GM18870 (cell line): ENCODE measurements at regions not wholly inside any gene's neighbourhood (a gene's known extent, or its start where the extent isn't known, plus 50 kb on each side); places are given as distances from the start of the nearest gene placed in this dataset.
"Not testable (repeated sequence)": the region's sequence is repeated elsewhere in the genome, so short reads cannot be mapped to it uniquely, and the experiment has no call there.

ENCODE experiments used
- ATAC-seq: cut with Tn5 transposase; IDR thresholded peaks from one replicate; pipeline ENCODE4 v1.9.1; 2021; ENCODE audit warnings: moderate library complexity; ENCODE audit not compliant: unreplicated experiment

GRCh38 chr12:38384816-38385378 is 68.3 kb downstream of the ALG10B start:
- no peak for ATAC-seq

- no peak for ATAC-seq
These were observed 68.9 kb downstream of the ALG10B start for GRCh38 chr12:38385486-38385885.

- ATAC-seq: peak; percentile 70
These were observed 69.8 kb downstream of the ALG10B start for GRCh38 chr12:38386205-38386985.

- ATAC-seq: no peak
These were observed 73.0 kb downstream of the ALG10B start for GRCh38 chr12:38389614-38390013.

GRCh38 chr12:38391007-38391406 is 74.4 kb downstream of the ALG10B start:
- no peak for ATAC-seq

GRCh38 chr12:38392554-38393144 is 76.1 kb downstream of the ALG10B start:
- ATAC-seq: peak; percentile 67

GRCh38 chr12:38399711-38400206 is 83.2 kb downstream of the ALG10B start:
- no peak for ATAC-seq

- no peak for ATAC-seq
These were observed 86.2 kb downstream of the ALG10B start for GRCh38 chr12:38402811-38403210.

GRCh38 chr12:38409511-38409910 is 92.9 kb downstream of the ALG10B start:
- ATAC-seq: no peak

- no peak for ATAC-seq
These were observed 94.9 kb downstream of the ALG10B start for GRCh38 chr12:38411426-38411825.

- ATAC-seq: no peak
These were observed 95.4 kb downstream of the ALG10B start for GRCh38 chr12:38411946-38412345.

GRCh38 chr12:38417101-38417500 is 100.5 kb downstream of the ALG10B start:
- ATAC-seq: no peak

GRCh38 chr12:38424436-38424835 is 107.9 kb downstream of the ALG10B start:
- no peak for ATAC-seq

- ATAC-seq: no peak
These were observed 110.9 kb downstream of the ALG10B start for GRCh38 chr12:38427442-38427841.

GRCh38 chr12:38431921-38432320 is 115.3 kb downstream of the ALG10B start:
- no peak for ATAC-seq

GRCh38 chr12:38441871-38442281 is 125.3 kb downstream of the ALG10B start:
- not testable (repeated sequence) for ATAC-seq

- ATAC-seq: no peak
These were observed 128.5 kb downstream of the ALG10B start for GRCh38 chr12:38445040-38445439.

GRCh38 chr12:38448991-38449390 is 132.4 kb downstream of the ALG10B start:
- ATAC-seq: no peak

GRCh38 chr12:38456537-38457120 is 140.1 kb downstream of the ALG10B start:
- no peak for ATAC-seq

GRCh38 chr12:38465020-38465419 is 148.4 kb downstream of the ALG10B start:
- no peak for ATAC-seq

GRCh38 chr12:38469715-38470114 is 153.1 kb downstream of the ALG10B start:
- ATAC-seq: no peak
